ENCODE measurements at regions not wholly inside any gene's neighbourhood (a gene's known extent, or its start where the extent isn't known, plus 50 kb on each side); places are given as distances from the start of the nearest gene placed in this dataset.

GRCh38 chr2:33671198-33671597 is 72.1 kb upstream of the FAM98A start:
- no peak overlapping the region for H3K27ac Mint-ChIP-seq (ENCODE audit: unreplicated experiment)
- H3K9me3 Mint-ChIP-seq (ENCODE audit: unreplicated experiment) = no peaks in the 10 kb centered on the region
- no peaks in the 10 kb centered on the region for H3K4me1 Mint-ChIP-seq (ENCODE audit: unreplicated experiment)
- no peak for DNase-seq (ENCODE audit: low spot score)
- H3K4me3 Mint-ChIP-seq (ENCODE audit: unreplicated experiment) = no peak overlapping the region
- no peak for TF ChIP-seq CTCF (IDR thresholded peaks at IDR 0.05; ENCODE audit: unreplicated experiment)
- no peaks in the 10 kb centered on the region for H3K36me3 Mint-ChIP-seq (ENCODE audit: low read depth, unreplicated experiment)
- H3K27me3 Mint-ChIP-seq (ENCODE audit: unreplicated experiment) = peaks cover 3% of the 10 kb centered on the region

- DNase-seq (ENCODE audit: low spot score) = no peak
- H3K27ac Mint-ChIP-seq (ENCODE audit: unreplicated experiment) = no peak overlapping the region
- no peak overlapping the region for H3K4me3 Mint-ChIP-seq (ENCODE audit: unreplicated experiment)
- H3K36me3 Mint-ChIP-seq (ENCODE audit: low read depth, unreplicated experiment) = no peaks in the 10 kb centered on the region
- peaks cover 3% of the 10 kb centered on the region for H3K27me3 Mint-ChIP-seq (ENCODE audit: unreplicated experiment)
- no peaks in the 10 kb centered on the region for H3K9me3 Mint-ChIP-seq (ENCODE audit: unreplicated experiment)
- peak; percentile 25 for TF ChIP-seq CTCF (IDR thresholded peaks at IDR 0.05; ENCODE audit: unreplicated experiment)
- H3K4me1 Mint-ChIP-seq (ENCODE audit: unreplicated experiment) = no peaks in the 10 kb centered on the region
Observed at GRCh38 chr2:33670392-33670937, 71.4 kb upstream of the FAM98A start.

- Mint-ChIP-seq H3K4me3 (ENCODE audit: unreplicated experiment) (no peak overlapping the region), H3K27ac (ENCODE audit: unreplicated experiment) (no peak overlapping the region), H3K27me3 (ENCODE audit: unreplicated experiment) (peaks cover 3% of the 10 kb centered on the region), H3K36me3 (ENCODE audit: low read depth, unreplicated experiment) (peaks cover 14% of the 10 kb centered on the region), H3K4me1 (ENCODE audit: unreplicated experiment) (no peaks in the 10 kb centered on the region), H3K9me3 (ENCODE audit: unreplicated experiment) (no peaks in the 10 kb centered on the region)
- DNase-seq (ENCODE audit: low spot score) = no peak
- no peak for TF ChIP-seq CTCF (IDR thresholded peaks at IDR 0.05; ENCODE audit: unreplicated experiment)
Observed at GRCh38 chr2:33666879-33667278, 67.8 kb upstream of the FAM98A start.

- H3K4me3 Mint-ChIP-seq (ENCODE audit: unreplicated experiment) = no peak overlapping the region
- peaks cover 1% of the 10 kb centered on the region for H3K4me1 Mint-ChIP-seq (ENCODE audit: unreplicated experiment)
- H3K36me3 Mint-ChIP-seq (ENCODE audit: low read depth, unreplicated experiment) = peaks cover 18% of the 10 kb centered on the region
- peaks cover 2% of the 10 kb centered on the region for H3K9me3 Mint-ChIP-seq (ENCODE audit: unreplicated experiment)
- no peak for TF ChIP-seq CTCF (IDR thresholded peaks at IDR 0.05; ENCODE audit: unreplicated experiment)
- H3K27ac Mint-ChIP-seq (ENCODE audit: unreplicated experiment) = no peak overlapping the region
- peaks cover 3% of the 10 kb centered on the region for H3K27me3 Mint-ChIP-seq (ENCODE audit: unreplicated experiment)
- no peak for DNase-seq (ENCODE audit: low spot score)
Observed at GRCh38 chr2:33665039-33665438, 65.9 kb upstream of the FAM98A start.

GRCh38 chr2:33660416-33661123 is 61.5 kb upstream of the FAM98A start:
- H3K36me3 Mint-ChIP-seq (ENCODE audit: low read depth, unreplicated experiment) = peaks cover 29% of the 10 kb centered on the region
- H3K27ac Mint-ChIP-seq (ENCODE audit: unreplicated experiment) = no peak overlapping the region
- H3K4me3 Mint-ChIP-seq (ENCODE audit: unreplicated experiment) = no peak overlapping the region

More at GRCh38 chr2:33660416-33661123, 61.5 kb upstream of the FAM98A start:
- H3K9me3 Mint-ChIP-seq (ENCODE audit: unreplicated experiment) = peaks cover 7% of the 10 kb centered on the region
- peaks cover 5% of the 10 kb centered on the region for H3K4me1 Mint-ChIP-seq (ENCODE audit: unreplicated experiment)
- TF ChIP-seq CTCF (IDR thresholded peaks at IDR 0.05; ENCODE audit: unreplicated experiment) = no peak
- no peaks in the 10 kb centered on the region for H3K27me3 Mint-ChIP-seq (ENCODE audit: unreplicated experiment)
- no peak for DNase-seq (ENCODE audit: low spot score)
